Peyer's patch (tissue), 4 donors: ENCODE measurements at regions not wholly inside any gene's neighbourhood (a gene's known extent, or its start where the extent isn't known, plus 50 kb on each side); places are given as distances from the start of the nearest gene placed in this dataset.

Source experiments
- CTCF ChIP-seq, 6 experiments: fragments of 450-650 bp in 4 of 6; fragments of 200-600 bp in 2 of 6; sonication (generic) in 1 of 6; IDR thresholded peaks; one replicate each; pipeline ENCODE4 v1.5.1; 2017 to 2019; ENCODE audit warnings: antibody characterized with exemption in 6 of 6, mild to moderate bottlenecking in 3 of 6, moderate library complexity in 1 of 6
- POLR2A ChIP-seq, 2 donors: fragments of 450-650 bp; IDR thresholded peaks; one replicate each; pipeline ENCODE4 v1.5.1; 2017; ENCODE audit warnings: antibody characterized with exemption in 2 of 2, mild to moderate bottlenecking in 2 of 2, moderate library complexity in 2 of 2

- TF ChIP-seq CTCF (IDR thresholded peaks at IDR 0.05) (no peak), POLR2A (IDR thresholded peaks at IDR 0.05) (no peak)
These were observed 92.7 kb upstream of the SOX1 start for GRCh38 chr13:111974341-111974640.
